ENCODE measurements at regions not wholly inside any gene's neighbourhood (a gene's known extent, or its start where the extent isn't known, plus 50 kb on each side); places are given as distances from the start of the nearest gene placed in this dataset.
A peak's percentile ranks its signal among the peaks of the same experiment; 100 is the strongest.

GRCh38 chr1:81700728-81701470 lies 99.8 kb upstream of the ADGRL2 start:
- DNase-seq (ENCODE audit: low read depth, low spot score), result no peak

- no peak for DNase-seq (ENCODE audit: low read depth, low spot score)
These were observed 101.5 kb upstream of the ADGRL2 start for GRCh38 chr1:81699234-81699633.

- DNase-seq (ENCODE audit: low read depth, low spot score), result no peak
These were observed 105.0 kb upstream of the ADGRL2 start for GRCh38 chr1:81695741-81696140.

- no peak for DNase-seq (ENCODE audit: low read depth, low spot score)
These were observed 107.4 kb upstream of the ADGRL2 start for GRCh38 chr1:81693316-81693715.

GRCh38 chr1:81690676-81691453 lies 109.9 kb upstream of the ADGRL2 start:
- DNase-seq (ENCODE audit: low read depth, low spot score), result no peak

- DNase-seq (ENCODE audit: low read depth, low spot score), result no peak
These were observed 111.2 kb upstream of the ADGRL2 start for GRCh38 chr1:81689531-81689941.

GRCh38 chr1:81682490-81682889 lies 118.2 kb upstream of the ADGRL2 start:
- DNase-seq (ENCODE audit: low read depth, low spot score), result peak; percentile 73

GRCh38 chr1:81681601-81682266 lies 119.0 kb upstream of the ADGRL2 start:
- DNase-seq (ENCODE audit: low read depth, low spot score), result no peak

- DNase-seq (ENCODE audit: low read depth, low spot score), result no peak
These were observed 119.6 kb upstream of the ADGRL2 start for GRCh38 chr1:81681114-81681513.

GRCh38 chr1:81679942-81680341 lies 120.8 kb upstream of the ADGRL2 start:
- no peak for DNase-seq (ENCODE audit: low read depth, low spot score)

GRCh38 chr1:81678779-81679178 lies 122.0 kb upstream of the ADGRL2 start:
- DNase-seq (ENCODE audit: low read depth, low spot score), result no peak

GRCh38 chr1:81672766-81673165 lies 128.0 kb upstream of the ADGRL2 start:
- no peak for DNase-seq (ENCODE audit: low read depth, low spot score)

GRCh38 chr1:81671038-81671437 lies 129.7 kb upstream of the ADGRL2 start:
- no peak for DNase-seq (ENCODE audit: low read depth, low spot score)

- no peak for DNase-seq (ENCODE audit: low read depth, low spot score)
These were observed 130.4 kb upstream of the ADGRL2 start for GRCh38 chr1:81670286-81670685.

GRCh38 chr1:81666586-81666985 lies 134.1 kb upstream of the ADGRL2 start:
- no peak for DNase-seq (ENCODE audit: low read depth, low spot score)

- no peak for DNase-seq (ENCODE audit: low read depth, low spot score)
These were observed 136.4 kb upstream of the ADGRL2 start for GRCh38 chr1:81664341-81664740.

GRCh38 chr1:81662913-81663526 lies 137.7 kb upstream of the ADGRL2 start:
- DNase-seq (ENCODE audit: low read depth, low spot score), result no peak

- DNase-seq (ENCODE audit: low read depth, low spot score), result no peak
These were observed 140.4 kb upstream of the ADGRL2 start for GRCh38 chr1:81660286-81660685.

- DNase-seq (ENCODE audit: low read depth, low spot score), result no peak
These were observed 146.1 kb upstream of the ADGRL2 start for GRCh38 chr1:81654657-81655056.

- DNase-seq (ENCODE audit: low read depth, low spot score), result peak; percentile 3
These were observed 146.6 kb upstream of the ADGRL2 start for GRCh38 chr1:81654147-81654546.

- DNase-seq (ENCODE audit: low read depth, low spot score), result no peak
These were observed 150.0 kb upstream of the ADGRL2 start for GRCh38 chr1:81650776-81651175.

GRCh38 chr1:81635816-81636215 lies 164.9 kb upstream of the ADGRL2 start:
- no peak for DNase-seq (ENCODE audit: low read depth, low spot score)
